Adrenal gland (tissue), 9 donors: ENCODE measurements at regions not wholly inside any gene's neighbourhood (a gene's known extent, or its start where the extent isn't known, plus 50 kb on each side); places are given as distances from the start of the nearest gene placed in this dataset.

ENCODE experiments used
- DNase-seq, 7 donors: peaks; one replicate each; pipeline ENCODE4 v3.0.0-alpha.2; 2019 to 2020
- H3K27ac ChIP-seq, 5 donors: fragments of 200-600 bp; sonication (generic) in 4 of 5; 1 replicate in 3 of 5; 2 replicates in 2 of 5; pipeline versions ENCODE4 v1.5.1 to v1.8.0; 2016 to 2020; ENCODE audit warnings: mild to moderate bottlenecking in 1 of 5
- H3K27me3 ChIP-seq: fragments of 200-600 bp; 2 replicates; pipeline ENCODE4 v1.8.0; 2021
- H3K36me3 ChIP-seq, 2 donors: fragments of 200-600 bp; replicated peaks in 1 of 2; 1 replicate in 1 of 2; 2 replicates in 1 of 2; pipeline versions ENCODE4 v1.5.1 to v1.8.0; 2018 to 2022
- H3K4me1 ChIP-seq, 2 donors: fragments of 200-600 bp; replicated peaks in 1 of 2; 1 replicate in 1 of 2; 2 replicates in 1 of 2; pipeline versions ENCODE4 v1.5.1 to v1.8.0; 2018 to 2021
- H3K4me3 ChIP-seq, 4 donors: fragments of 200-600 bp; sonication (generic) in 3 of 4; one replicate each; pipeline ENCODE4 v1.5.1; 2016 to 2018
- H3K9me3 ChIP-seq, 3 donors: fragments of 200-600 bp; sonication (generic) in 1 of 3; replicated peaks in 1 of 3; 1 replicate in 2 of 3; 2 replicates in 1 of 3; pipeline versions ENCODE4 v1.5.1 to v1.8.0; 2016 to 2021
- POLR2A ChIP-seq, 2 donors: fragments of 450-650 bp; IDR thresholded peaks; one replicate each; pipeline ENCODE4 v1.6.1; 2017; ENCODE audit warnings: antibody characterized with exemption in 2 of 2, mild to moderate bottlenecking in 2 of 2, moderate library complexity in 1 of 2
- WGBS, 4 donors: extraction: QIAGEN DNeasy Blood & Tissue Kit in 2 of 4; methylation state at CpG; one replicate each; pipeline versions ENCODE4 v1.1.5 to v1.1.7; 2013 to 2017; 5-methylcytosine and 5-hydroxymethylcytosine counted together
- intact Hi-C, 2 donors: fragments of 100-400 bp; cut with DNase I; formaldehyde crosslinking; loops; one replicate each; pipeline versions ENCODE4 v1.14.1 to v1.15.0; 2022 to 2023
- TF ChIP-seq, protein P1 (sequence below), 6 experiments: fragments of 450-650 bp in 4 of 6; fragments of 200-600 bp in 2 of 6; sonication (generic) in 1 of 6; IDR thresholded peaks; 1 replicate in 5 of 6; 2 replicates in 1 of 6; pipeline versions ENCODE4 v1.5.1 to v1.8.0; 2016 to 2021; ENCODE audit warnings: antibody characterized with exemption in 6 of 6, mild to moderate bottlenecking in 2 of 6, moderate library complexity in 1 of 6
- donor health status: healthy with polysubstance abuse.
- donor health status: Bipolar disorder and iron deficiency.
- donor health status: DM: yes; HTN: yes; CAD: no.
- donor health status: DM: no; HTN: no; CAD: no.
- donor health status: DM: no; HTN: no; CAD: no.

GRCh38 chr21:14864211-14865021 lies 200.4 kb downstream of the NRIP1 start:
- no peaks in the 10 kb centered on the region for H3K9me3 ChIP-seq
- DNase-seq, result peak; percentile 74 to 92 (median 88)
- no peaks in the 10 kb centered on the region for H3K36me3 ChIP-seq
- 25 to 35% (median 29%) methylated on average over 9 of the region's 9 CpGs for WGBS, 4 donors
- no peaks in the 10 kb centered on the region for H3K27me3 ChIP-seq
- no peak overlapping the region for H3K4me3 ChIP-seq
- H3K4me1 ChIP-seq, result peaks cover 6 to 28% of the 10 kb centered on the region in 2 donors
- no peak for TF ChIP-seq POLR2A (IDR thresholded peaks at IDR 0.05)
- TF ChIP-seq, protein P1, sequence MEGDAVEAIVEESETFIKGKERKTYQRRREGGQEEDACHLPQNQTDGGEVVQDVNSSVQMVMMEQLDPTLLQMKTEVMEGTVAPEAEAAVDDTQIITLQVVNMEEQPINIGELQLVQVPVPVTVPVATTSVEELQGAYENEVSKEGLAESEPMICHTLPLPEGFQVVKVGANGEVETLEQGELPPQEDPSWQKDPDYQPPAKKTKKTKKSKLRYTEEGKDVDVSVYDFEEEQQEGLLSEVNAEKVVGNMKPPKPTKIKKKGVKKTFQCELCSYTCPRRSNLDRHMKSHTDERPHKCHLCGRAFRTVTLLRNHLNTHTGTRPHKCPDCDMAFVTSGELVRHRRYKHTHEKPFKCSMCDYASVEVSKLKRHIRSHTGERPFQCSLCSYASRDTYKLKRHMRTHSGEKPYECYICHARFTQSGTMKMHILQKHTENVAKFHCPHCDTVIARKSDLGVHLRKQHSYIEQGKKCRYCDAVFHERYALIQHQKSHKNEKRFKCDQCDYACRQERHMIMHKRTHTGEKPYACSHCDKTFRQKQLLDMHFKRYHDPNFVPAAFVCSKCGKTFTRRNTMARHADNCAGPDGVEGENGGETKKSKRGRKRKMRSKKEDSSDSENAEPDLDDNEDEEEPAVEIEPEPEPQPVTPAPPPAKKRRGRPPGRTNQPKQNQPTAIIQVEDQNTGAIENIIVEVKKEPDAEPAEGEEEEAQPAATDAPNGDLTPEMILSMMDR (IDR thresholded peaks at IDR 0.05), result peak; percentile 50 to 81 (median 72)
- H3K27ac ChIP-seq, result peak overlapping the region in 2 of 5 donors; percentile 48 to 73
- intact Hi-C loops, result loop anchor here (5.0 to 10.0 kb wide), 3 partner anchors 200 to 620 kb away; partner anchors contain the start of gene NRIP1 (in 2 of the 2)

GRCh38 chr21:14863745-14864210 lies 201.0 kb downstream of the NRIP1 start:
- Histone ChIP-seq H3K27ac (peak overlapping the region in 2 of 5 donors; percentile 48 to 73), H3K4me1 (peaks cover 6 to 22% of the 10 kb centered on the region in 2 donors), H3K36me3 (no peaks in the 10 kb centered on the region), H3K27me3 (no peaks in the 10 kb centered on the region), H3K9me3 (no peaks in the 10 kb centered on the region), H3K4me3 (no peak overlapping the region)
- intact Hi-C loops, result loop anchor here (5.0 to 10.0 kb wide), 3 partner anchors 201 to 621 kb away; partner anchors contain the start of gene NRIP1 (in 2 of the 2)
- peak in 2 of 7 donors; percentile 12 to 46 for DNase-seq
- TF ChIP-seq, protein P1 (IDR thresholded peaks at IDR 0.05), result no peak
- no peak for TF ChIP-seq POLR2A (IDR thresholded peaks at IDR 0.05)
- WGBS, 4 donors, result 79 to 88% (median 86%) methylated on average over 5 of the region's 5 CpGs

DNA sequence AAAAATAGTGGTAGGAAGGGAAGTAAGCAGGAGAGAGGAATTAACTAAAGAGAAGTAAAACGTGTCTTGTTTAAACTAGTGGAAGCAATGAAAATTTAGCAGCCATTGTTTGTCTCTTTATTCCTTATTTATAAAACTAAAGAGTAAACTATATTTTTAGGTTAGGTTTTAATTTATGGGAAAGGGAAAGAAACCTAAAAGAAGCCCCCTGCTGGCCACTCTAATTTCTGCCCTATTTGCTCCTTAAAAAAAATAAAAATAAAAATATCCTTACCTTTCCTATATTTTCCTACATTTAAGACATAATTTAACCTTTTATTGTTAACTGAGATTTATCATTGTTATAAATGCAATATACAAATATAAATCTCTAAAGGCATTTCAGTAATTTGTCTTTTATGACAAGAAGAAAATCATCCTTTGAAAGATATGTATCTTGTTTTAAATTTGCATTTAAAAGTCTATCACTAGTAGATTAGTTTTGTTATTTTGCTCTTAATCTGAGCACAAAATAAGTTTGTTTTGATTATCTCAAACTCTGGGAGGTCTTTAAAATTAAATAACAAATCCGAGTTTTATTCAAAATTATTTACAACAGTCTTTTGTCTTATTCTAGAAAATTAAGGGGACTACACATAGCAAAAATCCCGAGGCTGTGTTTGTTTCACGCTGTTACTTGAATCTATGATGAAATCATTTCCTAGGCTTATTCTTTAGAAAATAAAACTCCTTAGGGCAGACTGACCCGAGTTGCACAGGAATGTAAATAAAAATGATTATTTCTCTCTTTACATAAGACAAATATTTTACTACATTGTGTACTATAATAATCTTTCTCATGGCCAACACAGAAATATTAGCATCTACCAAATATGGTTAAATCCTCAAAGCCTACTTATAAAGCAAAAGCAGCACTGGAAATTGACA lies 201.7 kb downstream of the NRIP1 start:
- Histone ChIP-seq H3K27ac (no peak overlapping the region), H3K9me3 (no peaks in the 10 kb centered on the region), H3K4me3 (no peak overlapping the region), H3K27me3 (no peaks in the 10 kb centered on the region), H3K36me3 (no peaks in the 10 kb centered on the region), H3K4me1 (peaks cover 6 to 14% of the 10 kb centered on the region in 2 donors)
- 57 to 62% (median 60%) methylated on average over 5 of the region's 5 CpGs for WGBS, 4 donors
- TF ChIP-seq POLR2A (IDR thresholded peaks at IDR 0.05), result no peak
- TF ChIP-seq, protein P1 (IDR thresholded peaks at IDR 0.05), result peak in 5 of 6 experiments; percentile 36 to 60 (median 49)
- peak in 1 of 7 donors; percentile 29 for DNase-seq
- intact Hi-C loops, result loop anchor here (5.0 to 10.0 kb wide), 3 partner anchors 202 to 622 kb away; partner anchors contain the start of gene NRIP1 (in 2 of the 2)
